ENCODE measurements at regions not wholly inside any gene's neighbourhood (a gene's known extent, or its start where the extent isn't known, plus 50 kb on each side); places are given as distances from the start of the nearest gene placed in this dataset.

DNA sequence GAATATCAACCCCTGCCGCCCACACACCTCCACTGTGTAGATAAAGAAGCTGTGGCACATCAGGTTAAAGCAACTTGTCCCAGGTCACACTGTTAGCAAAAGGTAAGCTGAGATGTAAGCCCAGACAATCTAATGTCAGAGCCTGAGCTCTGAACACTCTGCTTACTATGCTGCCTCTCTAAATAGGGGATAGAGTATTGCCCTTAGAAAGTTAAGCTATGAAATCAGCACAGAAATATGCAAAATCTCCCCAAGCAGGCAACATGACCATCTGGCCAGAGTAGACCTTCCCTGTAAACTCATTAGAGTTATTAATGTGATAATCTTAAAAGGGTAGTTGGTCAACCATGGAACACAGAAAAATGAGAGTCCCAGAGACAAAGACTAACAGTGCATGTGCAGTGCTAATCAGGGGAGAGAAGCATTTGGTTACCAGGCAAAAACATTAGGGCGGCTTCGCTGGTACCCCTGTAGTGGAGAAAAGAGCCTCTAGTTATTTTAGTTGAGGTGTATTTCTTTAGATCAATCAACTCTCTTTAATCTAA lies 171.0 kb downstream of the BTG1 start:
- Histone ChIP-seq H3K4me2 (no peak overlapping the region), H3K4me1 (replicated peaks; ENCODE audit: insufficient read depth) (no peaks in the 10 kb centered on the region), H3K27me3 (ENCODE audit: insufficient read depth, low read depth) (no peaks in the 10 kb centered on the region), H4K20me1 (ENCODE audit: insufficient read depth) (no peaks in the 10 kb centered on the region), H3K9me2 (ENCODE audit: insufficient read depth) (no peaks in the 10 kb centered on the region; the same call in 1 of the 2 replicates), H3K9me3 (ENCODE audit: insufficient read depth, low read depth) (no peaks in the 10 kb centered on the region), H3K27ac (no peak overlapping the region), H2AFZ (no peak overlapping the region), H3F3A (ENCODE audit: insufficient read depth, low read depth) (no peaks in the 10 kb centered on the region), H3K36me3 (ENCODE audit: low read depth) (no peaks in the 10 kb centered on the region), H3K79me2 (ENCODE audit: low read depth) (no peaks in the 10 kb centered on the region), H3K4me3 (no peak overlapping the region)
- BruUV-seq (replicated peaks): no TSS peak
- DNase-seq: no peak
- intact Hi-C loops (cut with micrococcal nuclease; ENCODE audit: unreplicated experiment): no loop called here
- TF ChIP-seq, protein P1, sequence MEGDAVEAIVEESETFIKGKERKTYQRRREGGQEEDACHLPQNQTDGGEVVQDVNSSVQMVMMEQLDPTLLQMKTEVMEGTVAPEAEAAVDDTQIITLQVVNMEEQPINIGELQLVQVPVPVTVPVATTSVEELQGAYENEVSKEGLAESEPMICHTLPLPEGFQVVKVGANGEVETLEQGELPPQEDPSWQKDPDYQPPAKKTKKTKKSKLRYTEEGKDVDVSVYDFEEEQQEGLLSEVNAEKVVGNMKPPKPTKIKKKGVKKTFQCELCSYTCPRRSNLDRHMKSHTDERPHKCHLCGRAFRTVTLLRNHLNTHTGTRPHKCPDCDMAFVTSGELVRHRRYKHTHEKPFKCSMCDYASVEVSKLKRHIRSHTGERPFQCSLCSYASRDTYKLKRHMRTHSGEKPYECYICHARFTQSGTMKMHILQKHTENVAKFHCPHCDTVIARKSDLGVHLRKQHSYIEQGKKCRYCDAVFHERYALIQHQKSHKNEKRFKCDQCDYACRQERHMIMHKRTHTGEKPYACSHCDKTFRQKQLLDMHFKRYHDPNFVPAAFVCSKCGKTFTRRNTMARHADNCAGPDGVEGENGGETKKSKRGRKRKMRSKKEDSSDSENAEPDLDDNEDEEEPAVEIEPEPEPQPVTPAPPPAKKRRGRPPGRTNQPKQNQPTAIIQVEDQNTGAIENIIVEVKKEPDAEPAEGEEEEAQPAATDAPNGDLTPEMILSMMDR (conservative IDR thresholded peaks at IDR 0.05): no peak
- TF ChIP-seq EZH2 (IDR thresholded peaks at IDR 0.05; ENCODE audit: low read depth): no peak
- POLR2A ChIA-PET (ENCODE audit: unreplicated experiment): no interaction called here
- CTCF ChIA-PET: no interaction called here

DNA sequence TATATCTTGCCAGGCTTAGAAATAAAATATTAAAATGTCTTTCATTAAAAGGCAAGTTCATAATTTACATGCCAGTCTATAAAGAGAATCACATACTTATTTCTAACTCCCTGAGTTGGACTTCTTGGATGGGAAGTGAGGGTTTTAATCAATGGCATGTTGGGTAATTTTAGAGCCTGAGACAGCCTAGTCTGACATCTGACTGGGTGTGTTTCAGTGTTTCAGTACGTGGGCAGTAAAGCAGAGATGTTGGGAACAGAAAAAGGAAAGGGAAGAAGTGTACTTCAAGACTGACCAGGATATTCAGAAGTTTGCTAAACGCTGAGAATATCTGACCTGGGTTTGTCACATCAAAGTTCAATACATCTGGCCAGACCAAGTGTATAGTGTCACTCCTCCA lies 171.8 kb downstream of the BTG1 start:
- ChIA-PET CTCF (no interaction called here), POLR2A (ENCODE audit: unreplicated experiment) (no interaction called here)
- Histone ChIP-seq H3K4me2 (no peak overlapping the region), H3K4me3 (no peak overlapping the region), H3K79me2 (ENCODE audit: low read depth) (no peaks in the 10 kb centered on the region), H3F3A (ENCODE audit: insufficient read depth, low read depth) (no peaks in the 10 kb centered on the region), H3K27me3 (ENCODE audit: insufficient read depth, low read depth) (no peaks in the 10 kb centered on the region), H3K9me2 (ENCODE audit: insufficient read depth) (no peaks in the 10 kb centered on the region; the same call in 1 of the 2 replicates), H3K27ac (no peak overlapping the region), H2AFZ (no peak overlapping the region), H3K4me1 (replicated peaks; ENCODE audit: insufficient read depth) (no peaks in the 10 kb centered on the region), H3K9me3 (ENCODE audit: insufficient read depth, low read depth) (no peaks in the 10 kb centered on the region), H4K20me1 (ENCODE audit: insufficient read depth) (no peaks in the 10 kb centered on the region), H3K36me3 (ENCODE audit: low read depth) (no peaks in the 10 kb centered on the region)
- no peak for DNase-seq
- BruUV-seq (replicated peaks): no TSS peak
- no peak for TF ChIP-seq EZH2 (IDR thresholded peaks at IDR 0.05; ENCODE audit: low read depth)
- intact Hi-C loops (cut with micrococcal nuclease; ENCODE audit: unreplicated experiment): no loop called here

DNA sequence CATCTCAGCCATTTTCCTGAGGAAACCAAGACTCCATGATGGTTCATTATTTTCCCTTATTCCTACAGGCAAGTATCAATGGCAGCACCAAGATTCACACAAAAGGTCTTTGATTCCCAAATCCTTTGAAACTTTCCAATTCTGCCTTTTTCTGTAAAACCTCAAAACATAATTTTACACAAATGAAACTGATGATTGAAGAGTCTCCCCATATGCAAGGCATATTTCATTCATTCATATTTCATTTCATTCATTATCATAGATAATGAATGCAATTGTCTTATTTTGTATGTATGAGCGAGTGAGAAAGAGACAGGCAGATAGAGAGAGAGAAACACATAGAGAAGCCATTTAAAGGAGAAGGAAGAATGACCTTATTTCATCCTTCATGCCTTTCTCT lies 172.8 kb downstream of the BTG1 start:
- Histone ChIP-seq H3K27me3 (ENCODE audit: insufficient read depth, low read depth) (no peaks in the 10 kb centered on the region), H3K4me3 (no peak overlapping the region), H3K9me3 (ENCODE audit: insufficient read depth, low read depth) (no peaks in the 10 kb centered on the region), H3F3A (ENCODE audit: insufficient read depth, low read depth) (no peaks in the 10 kb centered on the region), H3K27ac (no peak overlapping the region), H4K20me1 (ENCODE audit: insufficient read depth) (no peaks in the 10 kb centered on the region), H3K36me3 (ENCODE audit: low read depth) (no peaks in the 10 kb centered on the region), H3K9me2 (ENCODE audit: insufficient read depth) (no peaks in the 10 kb centered on the region; the same call in 1 of the 2 replicates), H2AFZ (no peak overlapping the region), H3K4me2 (no peak overlapping the region), H3K4me1 (replicated peaks; ENCODE audit: insufficient read depth) (no peaks in the 10 kb centered on the region), H3K79me2 (ENCODE audit: low read depth) (no peaks in the 10 kb centered on the region)
- no TSS peak for BruUV-seq (replicated peaks)
- ChIA-PET POLR2A (ENCODE audit: unreplicated experiment) (no interaction called here), CTCF (no interaction called here)
- TF ChIP-seq EZH2 (IDR thresholded peaks at IDR 0.05; ENCODE audit: low read depth): no peak
- TF ChIP-seq, protein P1 (conservative IDR thresholded peaks at IDR 0.05): no peak
- intact Hi-C loops (cut with micrococcal nuclease; ENCODE audit: unreplicated experiment): no loop called here
- DNase-seq: no peak

DNA sequence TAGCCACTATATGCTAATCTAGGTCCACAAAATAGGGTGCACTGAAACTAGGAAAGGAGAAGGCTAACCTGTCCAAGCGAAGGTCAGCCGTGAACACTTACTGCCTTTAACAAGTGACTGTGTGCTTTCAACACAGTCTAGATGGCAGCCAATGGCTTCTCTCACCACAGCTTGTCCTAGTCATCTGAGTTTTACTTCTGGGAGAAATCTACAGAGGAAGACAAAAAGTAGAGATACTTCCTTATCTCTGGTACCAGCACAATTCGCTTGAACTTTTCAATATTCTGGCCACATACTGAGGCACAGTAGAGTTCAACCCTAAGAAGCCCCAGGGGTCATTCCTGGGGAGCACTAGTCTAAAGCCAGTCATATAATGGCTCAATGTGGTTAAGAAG lies 176.9 kb downstream of the BTG1 start:
- Histone ChIP-seq H4K20me1 (ENCODE audit: insufficient read depth) (no peaks in the 10 kb centered on the region), H3K27ac (no peak overlapping the region), H3K4me1 (replicated peaks; ENCODE audit: insufficient read depth) (no peaks in the 10 kb centered on the region), H3K79me2 (ENCODE audit: low read depth) (no peaks in the 10 kb centered on the region), H3K36me3 (ENCODE audit: low read depth) (no peaks in the 10 kb centered on the region), H3F3A (ENCODE audit: insufficient read depth, low read depth) (no peaks in the 10 kb centered on the region), H3K9me2 (ENCODE audit: insufficient read depth) (no peaks in the 10 kb centered on the region; the same call in 1 of the 2 replicates), H3K27me3 (ENCODE audit: insufficient read depth, low read depth) (no peaks in the 10 kb centered on the region), H3K4me3 (no peak overlapping the region), H3K9me3 (ENCODE audit: insufficient read depth, low read depth) (no peaks in the 10 kb centered on the region), H3K4me2 (no peak overlapping the region), H2AFZ (no peak overlapping the region)
- POLR2A ChIA-PET (ENCODE audit: unreplicated experiment): no interaction called here
- intact Hi-C loops (cut with micrococcal nuclease; ENCODE audit: unreplicated experiment): no loop called here
- BruUV-seq (replicated peaks): no TSS peak
- TF ChIP-seq EZH2 (IDR thresholded peaks at IDR 0.05; ENCODE audit: low read depth): no peak
- TF ChIP-seq, protein P1 (conservative IDR thresholded peaks at IDR 0.05): no peak
- DNase-seq: no peak
- CTCF ChIA-PET: no interaction called here

All from PC-9 (cell line).